ENCODE measurements at regions not wholly inside any gene's neighbourhood (a gene's known extent, or its start where the extent isn't known, plus 50 kb on each side); places are given as distances from the start of the nearest gene placed in this dataset.
"Not testable (repeated sequence)": the region's sequence is repeated elsewhere in the genome, so short reads cannot be mapped to it uniquely, and the experiment has no call there.

DNA sequence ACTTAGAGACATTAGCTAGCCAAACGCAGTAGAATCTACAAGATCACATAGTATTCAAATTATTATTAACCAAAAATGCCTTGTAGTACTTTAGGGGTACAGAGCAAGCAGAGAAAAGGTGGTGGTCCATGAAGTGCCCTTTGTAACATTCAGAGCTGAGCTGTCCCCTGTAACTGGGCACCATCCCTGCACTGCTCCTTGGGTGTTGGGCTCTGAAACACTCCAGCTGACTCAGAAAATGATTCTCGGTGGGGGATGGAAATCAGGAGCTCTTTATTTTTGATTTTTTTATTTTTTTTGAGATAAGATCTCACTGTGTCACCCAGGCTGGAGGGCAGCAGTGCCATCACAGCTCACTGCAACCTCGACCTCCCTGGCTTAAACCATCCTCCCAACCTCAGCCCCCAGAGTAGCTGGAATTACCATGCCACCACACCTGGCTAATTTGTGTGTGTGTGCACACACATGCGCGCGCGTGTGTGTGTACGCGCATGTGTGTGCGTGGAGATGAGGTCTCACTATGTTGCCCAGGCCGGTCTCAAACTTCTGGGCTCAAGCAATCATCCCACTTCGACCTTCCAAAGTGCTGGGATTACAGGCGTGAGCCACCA, 342.6 kb downstream of the BCL2L11 start:
- TF ChIP-seq TEAD4 (IDR thresholded peaks at IDR 0.05; ENCODE audit: borderline replicate concordance, insufficient read depth); SMC3 (IDR thresholded peaks at IDR 0.05; ENCODE audit: low read depth, low read length); EZH2phosphoT487 (IDR thresholded peaks at IDR 0.05; ENCODE audit: borderline replicate concordance, low read depth); TAF1 (IDR thresholded peaks at IDR 0.05; ENCODE audit: borderline replicate concordance, low read depth, low read length); FOXM1 (IDR thresholded peaks at IDR 0.05; ENCODE audit: low read depth); EP300 (IDR thresholded peaks at IDR 0.05; ENCODE audit: borderline replicate concordance in 1 of 2, low read depth in 1 of 2, low read length in 1 of 2); CHD2 (IDR thresholded peaks at IDR 0.05; ENCODE audit: low read length, partially characterized antibody); POLR2AphosphoS5 (IDR thresholded peaks at IDR 0.05; ENCODE audit: low read depth, low read length); RFX5 (IDR thresholded peaks at IDR 0.05; ENCODE audit: low read length); IRF3 (IDR thresholded peaks at IDR 0.05; ENCODE audit: low read depth, low read length); MXI1 (IDR thresholded peaks at IDR 0.05; ENCODE audit: low read depth, low read length): not testable (repeated sequence)
- TF ChIP-seq, protein P1, sequence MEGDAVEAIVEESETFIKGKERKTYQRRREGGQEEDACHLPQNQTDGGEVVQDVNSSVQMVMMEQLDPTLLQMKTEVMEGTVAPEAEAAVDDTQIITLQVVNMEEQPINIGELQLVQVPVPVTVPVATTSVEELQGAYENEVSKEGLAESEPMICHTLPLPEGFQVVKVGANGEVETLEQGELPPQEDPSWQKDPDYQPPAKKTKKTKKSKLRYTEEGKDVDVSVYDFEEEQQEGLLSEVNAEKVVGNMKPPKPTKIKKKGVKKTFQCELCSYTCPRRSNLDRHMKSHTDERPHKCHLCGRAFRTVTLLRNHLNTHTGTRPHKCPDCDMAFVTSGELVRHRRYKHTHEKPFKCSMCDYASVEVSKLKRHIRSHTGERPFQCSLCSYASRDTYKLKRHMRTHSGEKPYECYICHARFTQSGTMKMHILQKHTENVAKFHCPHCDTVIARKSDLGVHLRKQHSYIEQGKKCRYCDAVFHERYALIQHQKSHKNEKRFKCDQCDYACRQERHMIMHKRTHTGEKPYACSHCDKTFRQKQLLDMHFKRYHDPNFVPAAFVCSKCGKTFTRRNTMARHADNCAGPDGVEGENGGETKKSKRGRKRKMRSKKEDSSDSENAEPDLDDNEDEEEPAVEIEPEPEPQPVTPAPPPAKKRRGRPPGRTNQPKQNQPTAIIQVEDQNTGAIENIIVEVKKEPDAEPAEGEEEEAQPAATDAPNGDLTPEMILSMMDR (IDR thresholded peaks at IDR 0.05): not testable (repeated sequence)
- TF ChIP-seq, protein P2, sequence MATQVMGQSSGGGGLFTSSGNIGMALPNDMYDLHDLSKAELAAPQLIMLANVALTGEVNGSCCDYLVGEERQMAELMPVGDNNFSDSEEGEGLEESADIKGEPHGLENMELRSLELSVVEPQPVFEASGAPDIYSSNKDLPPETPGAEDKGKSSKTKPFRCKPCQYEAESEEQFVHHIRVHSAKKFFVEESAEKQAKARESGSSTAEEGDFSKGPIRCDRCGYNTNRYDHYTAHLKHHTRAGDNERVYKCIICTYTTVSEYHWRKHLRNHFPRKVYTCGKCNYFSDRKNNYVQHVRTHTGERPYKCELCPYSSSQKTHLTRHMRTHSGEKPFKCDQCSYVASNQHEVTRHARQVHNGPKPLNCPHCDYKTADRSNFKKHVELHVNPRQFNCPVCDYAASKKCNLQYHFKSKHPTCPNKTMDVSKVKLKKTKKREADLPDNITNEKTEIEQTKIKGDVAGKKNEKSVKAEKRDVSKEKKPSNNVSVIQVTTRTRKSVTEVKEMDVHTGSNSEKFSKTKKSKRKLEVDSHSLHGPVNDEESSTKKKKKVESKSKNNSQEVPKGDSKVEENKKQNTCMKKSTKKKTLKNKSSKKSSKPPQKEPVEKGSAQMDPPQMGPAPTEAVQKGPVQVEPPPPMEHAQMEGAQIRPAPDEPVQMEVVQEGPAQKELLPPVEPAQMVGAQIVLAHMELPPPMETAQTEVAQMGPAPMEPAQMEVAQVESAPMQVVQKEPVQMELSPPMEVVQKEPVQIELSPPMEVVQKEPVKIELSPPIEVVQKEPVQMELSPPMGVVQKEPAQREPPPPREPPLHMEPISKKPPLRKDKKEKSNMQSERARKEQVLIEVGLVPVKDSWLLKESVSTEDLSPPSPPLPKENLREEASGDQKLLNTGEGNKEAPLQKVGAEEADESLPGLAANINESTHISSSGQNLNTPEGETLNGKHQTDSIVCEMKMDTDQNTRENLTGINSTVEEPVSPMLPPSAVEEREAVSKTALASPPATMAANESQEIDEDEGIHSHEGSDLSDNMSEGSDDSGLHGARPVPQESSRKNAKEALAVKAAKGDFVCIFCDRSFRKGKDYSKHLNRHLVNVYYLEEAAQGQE (IDR thresholded peaks at IDR 0.05; ENCODE audit: low read depth, low read length): not testable (repeated sequence)
- TF ChIP-seq, protein P3, sequence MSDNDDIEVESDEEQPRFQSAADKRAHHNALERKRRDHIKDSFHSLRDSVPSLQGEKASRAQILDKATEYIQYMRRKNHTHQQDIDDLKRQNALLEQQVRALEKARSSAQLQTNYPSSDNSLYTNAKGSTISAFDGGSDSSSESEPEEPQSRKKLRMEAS (IDR thresholded peaks at IDR 0.05; ENCODE audit: low read depth): not testable (repeated sequence)
